Right lobe of liver (tissue), 4 donors: ENCODE measurements at regions not wholly inside any gene's neighbourhood (a gene's known extent, or its start where the extent isn't known, plus 50 kb on each side); places are given as distances from the start of the nearest gene placed in this dataset.

ENCODE experiments used
- POLR2A ChIP-seq: fragments of 450-650 bp; IDR thresholded peaks from one replicate; pipeline ENCODE4 v1.6.1; 2017; ENCODE audit warnings: antibody characterized with exemption, mild to moderate bottlenecking
- TF ChIP-seq, protein P1 (sequence below), 4 donors: fragments of 200-600 bp in 3 of 4; fragments of 450-650 bp in 1 of 4; IDR thresholded peaks; one replicate each; pipeline versions ENCODE4 v1.5.1 to v1.8.0; 2016 to 2022; ENCODE audit warnings: antibody characterized with exemption in 4 of 4, mild to moderate bottlenecking in 2 of 4
- donor health status: DM: no; HTN: no; CAD: no.
- donor health status: DM: no; HTN: no; CAD: no.
- donor health status: DM: no; HTN: yes; CAD: no.

DNA sequence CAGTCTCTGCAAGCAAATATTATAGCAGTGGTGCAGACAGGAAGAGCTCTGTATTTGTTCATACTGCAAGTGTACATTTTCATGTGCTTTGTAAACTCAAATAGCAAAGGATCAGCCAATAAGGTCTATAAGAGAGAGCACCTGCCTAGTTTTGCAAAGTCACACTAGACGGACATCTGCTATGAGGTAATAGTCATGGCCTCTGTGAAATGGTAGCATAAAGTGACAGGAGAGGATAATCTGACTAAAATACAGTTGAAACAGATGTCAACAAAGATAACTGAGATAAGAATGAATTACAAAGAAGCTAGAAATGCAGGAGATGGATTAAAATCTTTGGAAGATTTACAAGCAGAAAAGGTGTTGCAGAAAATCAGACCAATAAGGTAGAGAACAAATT is 70.6 kb upstream of the SPON1 start:
- TF ChIP-seq, protein P1, sequence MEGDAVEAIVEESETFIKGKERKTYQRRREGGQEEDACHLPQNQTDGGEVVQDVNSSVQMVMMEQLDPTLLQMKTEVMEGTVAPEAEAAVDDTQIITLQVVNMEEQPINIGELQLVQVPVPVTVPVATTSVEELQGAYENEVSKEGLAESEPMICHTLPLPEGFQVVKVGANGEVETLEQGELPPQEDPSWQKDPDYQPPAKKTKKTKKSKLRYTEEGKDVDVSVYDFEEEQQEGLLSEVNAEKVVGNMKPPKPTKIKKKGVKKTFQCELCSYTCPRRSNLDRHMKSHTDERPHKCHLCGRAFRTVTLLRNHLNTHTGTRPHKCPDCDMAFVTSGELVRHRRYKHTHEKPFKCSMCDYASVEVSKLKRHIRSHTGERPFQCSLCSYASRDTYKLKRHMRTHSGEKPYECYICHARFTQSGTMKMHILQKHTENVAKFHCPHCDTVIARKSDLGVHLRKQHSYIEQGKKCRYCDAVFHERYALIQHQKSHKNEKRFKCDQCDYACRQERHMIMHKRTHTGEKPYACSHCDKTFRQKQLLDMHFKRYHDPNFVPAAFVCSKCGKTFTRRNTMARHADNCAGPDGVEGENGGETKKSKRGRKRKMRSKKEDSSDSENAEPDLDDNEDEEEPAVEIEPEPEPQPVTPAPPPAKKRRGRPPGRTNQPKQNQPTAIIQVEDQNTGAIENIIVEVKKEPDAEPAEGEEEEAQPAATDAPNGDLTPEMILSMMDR (IDR thresholded peaks at IDR 0.05), result no peak
- TF ChIP-seq POLR2A, result no peak
